ENCODE measurements at regions not wholly inside any gene's neighbourhood (a gene's known extent, or its start where the extent isn't known, plus 50 kb on each side); places are given as distances from the start of the nearest gene placed in this dataset.
"Not testable (repeated sequence)": the region's sequence is repeated elsewhere in the genome, so short reads cannot be mapped to it uniquely, and the experiment has no call there.

- no peak overlapping the region for H3K27ac Mint-ChIP-seq
- H3K27me3 Mint-ChIP-seq, result no peaks in the 10 kb centered on the region
- H3K4me3 Mint-ChIP-seq, result no peak overlapping the region
- no peaks in the 10 kb centered on the region for H3K36me3 Mint-ChIP-seq
- H3K9me3 Mint-ChIP-seq, result peaks cover 7% of the 10 kb centered on the region
- ATAC-seq, result no peak
- H3K4me1 Mint-ChIP-seq, result no peaks in the 10 kb centered on the region
Measured at GRCh38 chr1:68820151-68820550, 323.3 kb upstream of the DEPDC1 start.

- Mint-ChIP-seq H3K9me3 (peaks cover 19% of the 10 kb centered on the region), H3K27me3 (no peaks in the 10 kb centered on the region), H3K4me3 (no peak overlapping the region), H3K36me3 (no peaks in the 10 kb centered on the region), H3K27ac (no peak overlapping the region), H3K4me1 (no peaks in the 10 kb centered on the region)
- ATAC-seq, result no peak
Measured at GRCh38 chr1:68826836-68827235, 330.0 kb upstream of the DEPDC1 start.

- H3K9me3 Mint-ChIP-seq, result peaks cover 20% of the 10 kb centered on the region
- no peak for ATAC-seq
- H3K4me3 Mint-ChIP-seq, result no peak overlapping the region
- H3K4me1 Mint-ChIP-seq, result no peaks in the 10 kb centered on the region
- H3K36me3 Mint-ChIP-seq, result no peaks in the 10 kb centered on the region
- no peak overlapping the region for H3K27ac Mint-ChIP-seq
- no peaks in the 10 kb centered on the region for H3K27me3 Mint-ChIP-seq
Measured at GRCh38 chr1:68827261-68827660, 330.4 kb upstream of the DEPDC1 start.

GRCh38 chr1:68828013-68828412 lies 331.1 kb upstream of the DEPDC1 start:
- H3K27me3 Mint-ChIP-seq, result no peaks in the 10 kb centered on the region
- no peak overlapping the region for H3K27ac Mint-ChIP-seq
- H3K36me3 Mint-ChIP-seq, result no peaks in the 10 kb centered on the region
- ATAC-seq, result no peak
- H3K4me3 Mint-ChIP-seq, result no peak overlapping the region
- no peaks in the 10 kb centered on the region for H3K4me1 Mint-ChIP-seq
- peaks cover 22% of the 10 kb centered on the region for H3K9me3 Mint-ChIP-seq

- Mint-ChIP-seq H3K27me3 (no peaks in the 10 kb centered on the region), H3K4me3 (no peak overlapping the region), H3K9me3 (peaks cover 17% of the 10 kb centered on the region), H3K27ac (no peak overlapping the region), H3K36me3 (no peaks in the 10 kb centered on the region), H3K4me1 (no peaks in the 10 kb centered on the region)
- no peak for ATAC-seq
Measured at GRCh38 chr1:68831281-68831680, 334.4 kb upstream of the DEPDC1 start.

GRCh38 chr1:68848017-68848416 lies 351.1 kb upstream of the DEPDC1 start:
- no peaks in the 10 kb centered on the region for H3K27me3 Mint-ChIP-seq
- no peaks in the 10 kb centered on the region for H3K36me3 Mint-ChIP-seq
- H3K4me3 Mint-ChIP-seq, result no peak overlapping the region
- H3K27ac Mint-ChIP-seq, result no peak overlapping the region
- ATAC-seq, result no peak
- no peaks in the 10 kb centered on the region for H3K4me1 Mint-ChIP-seq
- no peaks in the 10 kb centered on the region for H3K9me3 Mint-ChIP-seq

GRCh38 chr1:68868606-68869005 lies 371.7 kb upstream of the DEPDC1 start:
- no peak overlapping the region for H3K27ac Mint-ChIP-seq
- no peak overlapping the region for H3K4me3 Mint-ChIP-seq
- no peak for ATAC-seq
- H3K9me3 Mint-ChIP-seq, result no peaks in the 10 kb centered on the region
- H3K27me3 Mint-ChIP-seq, result no peaks in the 10 kb centered on the region
- no peaks in the 10 kb centered on the region for H3K4me1 Mint-ChIP-seq
- H3K36me3 Mint-ChIP-seq, result no peaks in the 10 kb centered on the region

- no peak for ATAC-seq
- no peaks in the 10 kb centered on the region for H3K27me3 Mint-ChIP-seq
- H3K36me3 Mint-ChIP-seq, result no peaks in the 10 kb centered on the region
- H3K27ac Mint-ChIP-seq, result no peak overlapping the region
- no peak overlapping the region for H3K4me3 Mint-ChIP-seq
- no peaks in the 10 kb centered on the region for H3K4me1 Mint-ChIP-seq
- H3K9me3 Mint-ChIP-seq, result peaks cover 3% of the 10 kb centered on the region
Measured at GRCh38 chr1:68873144-68873543, 376.3 kb upstream of the DEPDC1 start.

GRCh38 chr1:68881330-68882194 lies 384.7 kb upstream of the DEPDC1 start:
- H3K9me3 Mint-ChIP-seq, H3K4me3 Mint-ChIP-seq, H3K4me1 Mint-ChIP-seq, ATAC-seq, H3K27ac Mint-ChIP-seq, H3K36me3 Mint-ChIP-seq, H3K27me3 Mint-ChIP-seq: not testable (repeated sequence)

- Mint-ChIP-seq H3K27ac (no peak overlapping the region), H3K4me3 (no peak overlapping the region), H3K4me1 (no peaks in the 10 kb centered on the region), H3K9me3 (no peaks in the 10 kb centered on the region), H3K36me3 (no peaks in the 10 kb centered on the region), H3K27me3 (no peaks in the 10 kb centered on the region)
- ATAC-seq, result no peak
Measured at GRCh38 chr1:68889471-68889870, 392.6 kb upstream of the DEPDC1 start.

- ATAC-seq, result no peak
- H3K4me1 Mint-ChIP-seq, result no peaks in the 10 kb centered on the region
Measured at GRCh38 chr1:68890736-68891135, 393.9 kb upstream of the DEPDC1 start.

GRCh38 chr1:68904477-68904876 lies 407.6 kb upstream of the DEPDC1 start:
- no peak overlapping the region for H3K27ac Mint-ChIP-seq
- H3K27me3 Mint-ChIP-seq, result no peaks in the 10 kb centered on the region
- ATAC-seq, result no peak
- H3K36me3 Mint-ChIP-seq, result no peaks in the 10 kb centered on the region
- H3K4me1 Mint-ChIP-seq, result no peaks in the 10 kb centered on the region
- H3K9me3 Mint-ChIP-seq, result peaks cover 6% of the 10 kb centered on the region
- H3K4me3 Mint-ChIP-seq, result no peak overlapping the region

More at GRCh38 chr1:68890736-68891135, 393.9 kb upstream of the DEPDC1 start:
- Mint-ChIP-seq H3K27me3 (no peaks in the 10 kb centered on the region), H3K36me3 (no peaks in the 10 kb centered on the region), H3K9me3 (no peaks in the 10 kb centered on the region), H3K27ac (no peak overlapping the region), H3K4me3 (no peak overlapping the region)

GRCh38 chr1:68906431-68906830 lies 409.5 kb upstream of the DEPDC1 start:
- H3K4me3 Mint-ChIP-seq, result no peak overlapping the region
- peaks cover 10% of the 10 kb centered on the region for H3K9me3 Mint-ChIP-seq
- no peak for ATAC-seq
- no peaks in the 10 kb centered on the region for H3K4me1 Mint-ChIP-seq
- no peaks in the 10 kb centered on the region for H3K36me3 Mint-ChIP-seq
- no peaks in the 10 kb centered on the region for H3K27me3 Mint-ChIP-seq
- H3K27ac Mint-ChIP-seq, result no peak overlapping the region

GRCh38 chr1:68907491-68907890 lies 410.6 kb upstream of the DEPDC1 start:
- Mint-ChIP-seq H3K9me3 (peaks cover 12% of the 10 kb centered on the region), H3K27me3 (no peaks in the 10 kb centered on the region), H3K4me3 (no peak overlapping the region), H3K4me1 (no peaks in the 10 kb centered on the region), H3K36me3 (no peaks in the 10 kb centered on the region), H3K27ac (no peak overlapping the region)
- no peak for ATAC-seq

- H3K27ac Mint-ChIP-seq, result no peak overlapping the region
- H3K9me3 Mint-ChIP-seq, result peaks cover 13% of the 10 kb centered on the region
- no peaks in the 10 kb centered on the region for H3K36me3 Mint-ChIP-seq
- H3K27me3 Mint-ChIP-seq, result no peaks in the 10 kb centered on the region
- no peak overlapping the region for H3K4me3 Mint-ChIP-seq
- no peaks in the 10 kb centered on the region for H3K4me1 Mint-ChIP-seq
- no peak for ATAC-seq
Measured at GRCh38 chr1:68908316-68908715, 411.4 kb upstream of the DEPDC1 start.

GRCh38 chr1:68916221-68916902 lies 419.5 kb upstream of the DEPDC1 start:
- Mint-ChIP-seq H3K4me1 (no peaks in the 10 kb centered on the region), H3K36me3 (no peaks in the 10 kb centered on the region), H3K27me3 (no peaks in the 10 kb centered on the region), H3K27ac (no peak overlapping the region), H3K4me3 (no peak overlapping the region), H3K9me3 (peaks cover 6% of the 10 kb centered on the region)
- no peak for ATAC-seq
